H1 (cell line): ENCODE measurements at regions not wholly inside any gene's neighbourhood (a gene's known extent, or its start where the extent isn't known, plus 50 kb on each side); places are given as distances from the start of the nearest gene placed in this dataset.

Experiments
- CBX5 ChIP-seq: fragments of 300-800, 300-1000 bp; sonication (generic); IDR thresholded peaks from 2 replicates; pipeline ENCODE4 v1.7.1; 2016; ENCODE audit warnings: antibody characterized with exemption, low read length, low read depth
- TCF12 ChIP-seq: IDR thresholded peaks from 2 replicates; pipeline ENCODE4 v1.6.1; 2011; ENCODE audit warnings: low read depth, mild to moderate bottlenecking, low read length

DNA sequence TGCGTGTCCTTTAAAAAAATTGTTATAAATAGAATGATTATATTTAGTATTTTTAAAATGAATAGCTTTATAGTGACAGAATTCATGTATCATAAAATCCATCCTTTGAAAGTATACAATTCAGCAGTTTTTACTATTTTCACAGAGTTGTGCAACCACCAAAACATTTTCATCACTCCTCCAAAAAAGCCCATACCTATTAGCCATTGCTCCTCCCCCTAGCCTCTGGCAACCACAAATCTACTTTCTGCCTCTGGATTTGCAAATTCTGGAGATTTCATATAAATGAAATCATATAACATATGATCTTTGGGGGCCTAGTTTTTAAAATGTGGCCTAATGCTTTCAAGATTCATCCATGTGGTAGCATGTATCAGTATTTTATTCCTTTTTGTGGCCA lies 117.9 kb upstream of the MED13L start (continued):
- no peak for TF ChIP-seq CBX5
- no peak for TF ChIP-seq TCF12
